ENCODE measurements at regions not wholly inside any gene's neighbourhood (a gene's known extent, or its start where the extent isn't known, plus 50 kb on each side); places are given as distances from the start of the nearest gene placed in this dataset.
"Not testable (repeated sequence)": the region's sequence is repeated elsewhere in the genome, so short reads cannot be mapped to it uniquely, and the experiment has no call there.

DNA sequence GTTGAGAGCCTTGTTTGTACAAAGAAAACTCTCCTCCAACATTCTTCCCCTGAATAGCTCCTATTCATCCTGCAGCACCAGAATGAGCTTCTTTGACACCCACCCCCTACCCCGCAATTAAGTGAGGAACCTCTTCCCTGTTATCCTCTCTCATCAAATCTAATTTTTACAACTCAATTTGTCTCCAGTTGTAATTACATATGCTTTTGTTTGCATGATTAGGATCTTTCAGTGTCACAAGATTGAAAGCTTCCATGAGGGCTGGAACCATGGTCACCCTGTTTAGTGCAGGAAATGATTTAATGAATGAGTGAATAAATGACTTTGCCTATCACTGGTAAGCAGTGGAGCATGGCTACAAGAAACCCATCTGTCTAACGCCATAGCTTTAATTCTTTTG, 334.6 kb upstream of the KLHL29 start:
- ATAC-seq (ENCODE audit: low FRiP score) (no peak), DNase-seq (no peak)
- WGBS, 2 donors: 81 to 84% methylated on average over 2 of the region's 2 CpGs
- Histone ChIP-seq H3K36me3 (ENCODE audit: control insufficient read depth in 1 of 2, insufficient read depth in 2 of 2, low read length in 1 of 2) (no peaks in the 10 kb centered on the region), H3K4me1 (ENCODE audit: control insufficient read depth in 1 of 2, insufficient read depth in 2 of 2, low read length in 2 of 2) (no peaks in the 10 kb centered on the region), H3K4me3 (ENCODE audit: low read length in 2 of 2) (no peak overlapping the region), H3K27ac (ENCODE audit: low read depth in 1 of 2, low read length in 2 of 2) (no peak overlapping the region), H3K27me3 (ENCODE audit: control insufficient read depth in 1 of 2, insufficient read depth in 2 of 2, low read length in 1 of 2) (no peaks in the 10 kb centered on the region), H3K9me3 (ENCODE audit: control insufficient read depth, low read length) (no peaks in the 10 kb centered on the region)
- intact Hi-C loops (cut with DNase I): no loop called here

- intact Hi-C loops (cut with DNase I): no loop called here
- DNase-seq (no peak), ATAC-seq (ENCODE audit: low FRiP score) (no peak)
- H3K27ac ChIP-seq (ENCODE audit: low read depth in 1 of 2, low read length in 2 of 2): no peak overlapping the region
- no peaks in the 10 kb centered on the region for H3K36me3 ChIP-seq (ENCODE audit: control insufficient read depth in 1 of 2, insufficient read depth in 2 of 2, low read length in 1 of 2)
- H3K4me3 ChIP-seq (ENCODE audit: low read length in 2 of 2): no peak overlapping the region
- no peaks in the 10 kb centered on the region for H3K4me1 ChIP-seq (ENCODE audit: control insufficient read depth in 1 of 2, insufficient read depth in 2 of 2, low read length in 2 of 2)
- WGBS, 2 donors: 60 to 66% methylated on average over 2 of the region's 2 CpGs
- no peaks in the 10 kb centered on the region for H3K9me3 ChIP-seq (ENCODE audit: control insufficient read depth, low read length)
- H3K27me3 ChIP-seq (ENCODE audit: control insufficient read depth in 1 of 2, insufficient read depth in 2 of 2, low read length in 1 of 2): no peaks in the 10 kb centered on the region
Observed at GRCh38 chr2:23053601-23054000, 331.4 kb upstream of the KLHL29 start.

DNA sequence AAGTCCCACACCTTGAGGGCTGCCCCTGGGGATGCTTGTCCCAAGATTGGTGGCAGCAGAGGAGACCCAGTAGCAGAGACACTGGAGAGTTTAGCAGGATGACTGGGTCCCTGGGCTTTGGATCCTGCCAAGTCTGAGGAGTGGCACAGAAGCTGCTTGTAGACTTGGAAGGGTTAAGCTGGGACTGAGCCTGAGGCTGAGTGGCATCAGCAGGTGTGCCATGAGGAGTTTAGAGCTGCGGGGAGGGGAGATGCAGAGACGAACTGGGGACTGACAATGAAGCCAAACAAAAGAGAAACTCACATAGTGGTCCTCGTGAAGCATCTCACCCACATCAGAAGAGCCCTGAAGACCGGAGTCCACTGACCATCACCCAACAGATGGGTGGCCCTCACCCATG, 329.7 kb upstream of the KLHL29 start:
- intact Hi-C loops (cut with DNase I): no loop called here
- no peak overlapping the region for H3K27ac ChIP-seq (ENCODE audit: low read depth in 1 of 2, low read length in 2 of 2)
- no peak overlapping the region for H3K4me3 ChIP-seq (ENCODE audit: low read length in 2 of 2)
- H3K36me3 ChIP-seq (ENCODE audit: control insufficient read depth in 1 of 2, insufficient read depth in 2 of 2, low read length in 1 of 2): no peaks in the 10 kb centered on the region
- DNase-seq (no peak), ATAC-seq (ENCODE audit: low FRiP score) (no peak)
- H3K9me3 ChIP-seq (ENCODE audit: control insufficient read depth, low read length): no peaks in the 10 kb centered on the region
- WGBS, 2 donors: 74 to 75% methylated on average over 4 of the region's 4 CpGs
- no peaks in the 10 kb centered on the region for H3K27me3 ChIP-seq (ENCODE audit: control insufficient read depth in 1 of 2, insufficient read depth in 2 of 2, low read length in 1 of 2)
- H3K4me1 ChIP-seq (ENCODE audit: control insufficient read depth in 1 of 2, insufficient read depth in 2 of 2, low read length in 2 of 2): no peaks in the 10 kb centered on the region

DNA sequence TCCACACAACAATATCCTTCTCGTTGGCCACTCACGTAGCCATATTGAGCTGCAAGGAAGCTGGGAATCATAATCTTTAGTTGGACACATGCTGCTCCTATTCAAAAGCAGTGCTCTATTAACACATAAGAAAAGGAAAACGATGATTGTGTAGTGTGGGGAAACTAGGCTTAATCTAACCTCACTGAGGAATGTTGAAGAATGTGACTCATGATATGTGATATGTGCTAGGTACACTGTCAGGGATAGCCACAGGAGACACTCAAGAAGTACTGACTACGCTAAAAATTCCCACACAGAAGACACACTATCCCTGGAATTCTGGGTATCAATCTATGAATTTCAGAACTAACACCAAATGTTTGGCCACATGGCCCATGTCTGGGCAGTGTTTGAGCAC, 328.1 kb upstream of the KLHL29 start:
- H3K4me3 ChIP-seq (ENCODE audit: low read length in 2 of 2); intact Hi-C loops (cut with DNase I); H3K27ac ChIP-seq (ENCODE audit: low read depth in 1 of 2, low read length in 2 of 2); H3K27me3 ChIP-seq (ENCODE audit: control insufficient read depth in 1 of 2, insufficient read depth in 2 of 2, low read length in 1 of 2); H3K36me3 ChIP-seq (ENCODE audit: control insufficient read depth in 1 of 2, insufficient read depth in 2 of 2, low read length in 1 of 2); H3K9me3 ChIP-seq (ENCODE audit: control insufficient read depth, low read length); H3K4me1 ChIP-seq (ENCODE audit: control insufficient read depth in 1 of 2, insufficient read depth in 2 of 2, low read length in 2 of 2); ATAC-seq (ENCODE audit: low FRiP score); DNase-seq: not testable (repeated sequence)
- 71% methylated on average over 4 of the region's 4 CpGs for WGBS, 2 donors

DNA sequence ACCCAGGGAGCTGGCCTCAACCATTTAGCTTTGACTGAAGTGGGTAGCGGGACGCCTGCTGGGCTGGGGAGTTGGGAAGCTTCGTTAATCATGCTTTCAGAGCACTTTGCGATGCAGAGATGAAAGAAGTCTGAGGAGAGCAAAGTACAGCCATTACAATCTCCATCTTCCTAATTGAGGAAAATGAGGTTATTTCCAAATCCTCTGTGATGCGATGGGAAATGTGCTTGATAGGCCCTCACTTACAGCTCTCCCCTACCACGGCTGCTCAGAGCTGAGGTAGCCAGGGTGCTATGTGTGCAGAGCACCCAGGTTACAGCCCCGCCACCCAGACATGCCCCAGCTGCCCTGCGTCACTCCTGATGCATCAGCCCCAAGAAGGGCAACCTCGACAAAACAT, 326.5 kb upstream of the KLHL29 start:
- H3K27me3 ChIP-seq (ENCODE audit: control insufficient read depth in 1 of 2, insufficient read depth in 2 of 2, low read length in 1 of 2): no peaks in the 10 kb centered on the region
- H3K4me1 ChIP-seq (ENCODE audit: control insufficient read depth in 1 of 2, insufficient read depth in 2 of 2, low read length in 2 of 2): no peaks in the 10 kb centered on the region
- no peak overlapping the region for H3K27ac ChIP-seq (ENCODE audit: low read depth in 1 of 2, low read length in 2 of 2)
- no peak for DNase-seq
- H3K4me3 ChIP-seq (ENCODE audit: low read length in 2 of 2): no peak overlapping the region
- no peaks in the 10 kb centered on the region for H3K36me3 ChIP-seq (ENCODE audit: control insufficient read depth in 1 of 2, insufficient read depth in 2 of 2, low read length in 1 of 2)
- 80% methylated on average over 9 of the region's 9 CpGs for WGBS, 2 donors
- H3K9me3 ChIP-seq (ENCODE audit: control insufficient read depth, low read length): no peaks in the 10 kb centered on the region
- ATAC-seq (ENCODE audit: low FRiP score): no peak
- intact Hi-C loops (cut with DNase I): no loop called here

GRCh38 chr2:23065210-23065609, 319.8 kb upstream of the KLHL29 start:
- ATAC-seq (ENCODE audit: low FRiP score) (no peak), DNase-seq (no peak)
- intact Hi-C loops (cut with DNase I): no loop called here
- no peaks in the 10 kb centered on the region for H3K4me1 ChIP-seq (ENCODE audit: control insufficient read depth in 1 of 2, insufficient read depth in 2 of 2, low read length in 2 of 2)
- no peaks in the 10 kb centered on the region for H3K9me3 ChIP-seq (ENCODE audit: control insufficient read depth, low read length)
- no peak overlapping the region for H3K4me3 ChIP-seq (ENCODE audit: low read length in 2 of 2)
- no peaks in the 10 kb centered on the region for H3K36me3 ChIP-seq (ENCODE audit: control insufficient read depth in 1 of 2, insufficient read depth in 2 of 2, low read length in 1 of 2)
- 94 to 95% methylated on average over 4 of the region's 4 CpGs for WGBS, 2 donors
- H3K27ac ChIP-seq (ENCODE audit: low read depth in 1 of 2, low read length in 2 of 2): no peak overlapping the region
- no peaks in the 10 kb centered on the region for H3K27me3 ChIP-seq (ENCODE audit: control insufficient read depth in 1 of 2, insufficient read depth in 2 of 2, low read length in 1 of 2)

DNA sequence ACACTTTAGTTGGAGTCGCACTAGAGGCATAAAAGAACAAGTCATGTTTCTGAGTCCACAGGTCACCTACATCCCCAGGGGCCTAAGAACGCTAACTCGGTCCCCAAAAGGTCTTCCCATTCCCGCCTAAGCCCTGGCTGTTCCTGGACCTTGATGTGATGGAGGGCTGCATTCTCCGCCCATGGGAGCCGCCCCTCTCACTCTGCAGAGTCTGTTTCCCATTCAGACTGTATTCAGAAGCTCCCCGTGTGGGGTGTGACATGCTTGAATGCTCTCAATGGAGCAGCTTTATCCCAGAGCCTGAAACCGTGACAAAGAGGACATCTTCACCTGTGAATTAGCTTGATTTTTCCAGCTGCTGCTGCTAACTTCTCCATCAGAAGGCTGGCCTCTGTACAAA, 319.0 kb upstream of the KLHL29 start:
- H3K27me3 ChIP-seq (ENCODE audit: control insufficient read depth in 1 of 2, insufficient read depth in 2 of 2, low read length in 1 of 2): no peaks in the 10 kb centered on the region
- H3K9me3 ChIP-seq (ENCODE audit: control insufficient read depth, low read length): no peaks in the 10 kb centered on the region
- no peak overlapping the region for H3K4me3 ChIP-seq (ENCODE audit: low read length in 2 of 2)
- 69 to 70% methylated on average over 8 of the region's 8 CpGs for WGBS, 2 donors
- H3K27ac ChIP-seq (ENCODE audit: low read depth in 1 of 2, low read length in 2 of 2): no peak overlapping the region
- intact Hi-C loops (cut with DNase I): no loop called here
- H3K4me1 ChIP-seq (ENCODE audit: control insufficient read depth in 1 of 2, insufficient read depth in 2 of 2, low read length in 2 of 2): no peaks in the 10 kb centered on the region
- ATAC-seq (ENCODE audit: low FRiP score) (no peak), DNase-seq (no peak)
- no peaks in the 10 kb centered on the region for H3K36me3 ChIP-seq (ENCODE audit: control insufficient read depth in 1 of 2, insufficient read depth in 2 of 2, low read length in 1 of 2)

- WGBS, 2 donors: 81 to 87% methylated on average over 3 of the region's 3 CpGs
- Histone ChIP-seq H3K27ac (ENCODE audit: low read depth in 1 of 2, low read length in 2 of 2) (no peak overlapping the region), H3K9me3 (ENCODE audit: control insufficient read depth, low read length) (no peaks in the 10 kb centered on the region), H3K36me3 (ENCODE audit: control insufficient read depth in 1 of 2, insufficient read depth in 2 of 2, low read length in 1 of 2) (no peaks in the 10 kb centered on the region), H3K4me1 (ENCODE audit: control insufficient read depth in 1 of 2, insufficient read depth in 2 of 2, low read length in 2 of 2) (no peaks in the 10 kb centered on the region), H3K4me3 (ENCODE audit: low read length in 2 of 2) (no peak overlapping the region), H3K27me3 (ENCODE audit: control insufficient read depth in 1 of 2, insufficient read depth in 2 of 2, low read length in 1 of 2) (no peaks in the 10 kb centered on the region)
- intact Hi-C loops (cut with DNase I): no loop called here
- DNase-seq (no peak), ATAC-seq (ENCODE audit: low FRiP score) (no peak)
Observed at GRCh38 chr2:23066686-23067085, 318.3 kb upstream of the KLHL29 start.

- no peak for DNase-seq
- no peaks in the 10 kb centered on the region for H3K36me3 ChIP-seq (ENCODE audit: control insufficient read depth in 1 of 2, insufficient read depth in 2 of 2, low read length in 1 of 2)
- H3K27me3 ChIP-seq (ENCODE audit: control insufficient read depth in 1 of 2, insufficient read depth in 2 of 2, low read length in 1 of 2): no peaks in the 10 kb centered on the region
- H3K4me1 ChIP-seq (ENCODE audit: control insufficient read depth in 1 of 2, insufficient read depth in 2 of 2, low read length in 2 of 2): no peaks in the 10 kb centered on the region
- H3K27ac ChIP-seq (ENCODE audit: low read depth in 1 of 2, low read length in 2 of 2): no peak overlapping the region
- intact Hi-C loops (cut with DNase I): no loop called here
- H3K9me3 ChIP-seq (ENCODE audit: control insufficient read depth, low read length): no peaks in the 10 kb centered on the region
- ATAC-seq (ENCODE audit: low FRiP score): no peak
- H3K4me3 ChIP-seq (ENCODE audit: low read length in 2 of 2): no peak overlapping the region
- WGBS, 2 donors: 82 to 86% methylated on average over 3 of the region's 3 CpGs
Observed at GRCh38 chr2:23069156-23069555, 315.8 kb upstream of the KLHL29 start.

All from aorta (tissue), 5 donors.